Activated naive CD4-positive, alpha-beta T cell (primary cell): ENCODE measurements at regions not wholly inside any gene's neighbourhood (a gene's known extent, or its start where the extent isn't known, plus 50 kb on each side); places are given as distances from the start of the nearest gene placed in this dataset.
"Not testable (repeated sequence)": the region's sequence is repeated elsewhere in the genome, so short reads cannot be mapped to it uniquely, and the experiment has no call there.

ENCODE experiments used
- DNase-seq, 4 experiments: peaks; one replicate each; lab custom pipeline; 2025; lab: John Stamatoyannopoulos, UW

DNA sequence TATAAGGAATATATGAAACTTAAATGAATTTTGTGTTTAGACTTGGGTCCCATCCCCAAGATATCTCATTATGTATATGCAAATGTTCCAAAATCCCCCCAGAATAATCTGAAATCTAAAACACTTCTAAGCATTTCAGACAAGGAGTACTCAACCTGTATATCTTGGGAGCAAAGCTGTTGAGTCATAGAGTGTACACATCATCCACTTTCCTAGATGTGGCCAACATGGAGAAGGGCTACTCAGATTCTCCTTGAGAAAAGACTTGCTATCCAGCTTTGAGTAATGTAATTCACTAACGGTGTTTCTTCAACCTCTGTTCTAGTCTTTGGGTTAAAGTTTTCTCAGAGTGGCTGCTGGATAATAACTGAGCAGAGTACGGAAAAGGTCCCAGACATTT lies 215.5 kb upstream of the POU1F1 start:
- DNase-seq, result no peak

DNA sequence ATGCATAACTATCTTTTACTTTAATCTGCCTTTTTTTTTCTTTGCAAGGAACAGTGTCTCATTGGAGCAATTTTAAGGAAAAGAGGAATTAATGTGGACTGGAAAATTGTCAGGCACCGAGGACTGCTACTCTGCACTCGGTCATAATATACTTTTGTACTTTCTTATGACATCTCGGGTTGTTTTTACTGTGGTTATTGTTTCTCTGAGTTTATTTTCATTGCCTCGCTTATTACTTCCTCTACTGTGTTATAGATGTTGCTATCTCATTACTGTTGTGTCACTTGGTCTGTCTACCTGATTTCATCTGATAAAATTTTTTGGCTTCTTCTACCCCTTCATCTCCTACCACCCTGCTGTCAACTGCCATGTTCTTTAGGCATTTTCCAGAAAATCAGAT lies 213.5 kb upstream of the POU1F1 start:
- DNase-seq, result no peak

DNA sequence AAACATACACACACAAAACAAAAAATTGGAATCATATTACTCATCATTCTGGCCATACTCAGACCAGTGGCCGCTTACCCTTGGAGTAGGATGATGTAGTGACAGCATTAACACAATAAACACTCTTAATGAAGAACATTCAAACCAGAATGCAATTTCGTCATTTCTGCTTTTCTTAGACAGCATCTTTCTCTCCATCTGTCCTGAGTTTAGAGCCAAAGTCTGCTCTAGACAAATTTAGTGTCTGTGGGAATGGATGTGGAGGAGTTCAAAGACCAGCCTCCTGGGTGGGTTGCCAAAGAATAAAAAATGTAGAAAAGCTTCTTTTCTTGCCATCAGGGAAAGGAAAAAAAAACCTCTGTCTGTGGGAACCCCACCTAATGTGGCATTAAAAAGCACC lies 212.4 kb upstream of the POU1F1 start:
- DNase-seq, result no peak

DNA sequence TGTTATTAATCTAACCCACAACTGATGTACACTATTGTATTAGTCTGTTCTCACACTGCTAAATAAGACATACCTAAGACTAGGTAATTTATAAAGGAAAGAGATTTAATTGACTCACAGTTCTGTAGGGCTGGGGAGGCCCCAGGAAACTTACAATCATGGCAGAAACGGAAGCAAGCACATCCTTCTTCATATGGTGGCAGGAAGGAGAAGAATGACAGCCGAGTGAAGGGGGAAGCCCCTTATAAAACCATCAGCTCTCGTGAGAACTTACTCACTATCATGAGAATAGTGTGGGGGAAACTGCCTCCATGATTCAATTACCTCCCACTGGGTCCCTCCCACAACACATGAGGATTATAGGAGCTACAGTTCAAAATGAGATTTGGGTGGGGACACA lies 210.3 kb upstream of the POU1F1 start:
- DNase-seq, result not testable (repeated sequence)

GRCh38 chr3:87486115-87486514 lies 209.7 kb upstream of the POU1F1 start:
- no peak for DNase-seq

- DNase-seq, result no peak
These were observed 202.3 kb upstream of the POU1F1 start for GRCh38 chr3:87478716-87479115.

- DNase-seq, result no peak
These were observed 197.6 kb upstream of the POU1F1 start for GRCh38 chr3:87473944-87474343.

DNA sequence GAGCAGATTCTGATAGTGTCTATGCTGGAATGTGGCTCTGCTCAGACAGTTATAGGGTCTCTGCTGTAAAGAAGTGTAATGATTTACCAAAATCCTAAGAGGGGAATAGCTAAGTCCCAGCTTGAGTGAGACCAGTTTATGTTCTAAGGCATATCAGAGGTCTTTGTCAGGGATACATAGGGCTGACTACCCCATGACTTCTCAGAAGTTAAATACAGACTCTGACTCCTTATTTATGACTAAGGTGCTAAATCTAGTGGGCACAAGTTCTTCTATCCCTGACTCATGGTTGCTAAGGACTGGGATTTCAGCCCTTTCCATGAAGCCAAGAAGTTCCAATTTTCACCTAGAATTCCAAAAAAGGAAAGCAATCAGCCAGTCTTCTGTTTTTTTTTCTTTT lies 192.6 kb upstream of the POU1F1 start:
- no peak for DNase-seq

DNA sequence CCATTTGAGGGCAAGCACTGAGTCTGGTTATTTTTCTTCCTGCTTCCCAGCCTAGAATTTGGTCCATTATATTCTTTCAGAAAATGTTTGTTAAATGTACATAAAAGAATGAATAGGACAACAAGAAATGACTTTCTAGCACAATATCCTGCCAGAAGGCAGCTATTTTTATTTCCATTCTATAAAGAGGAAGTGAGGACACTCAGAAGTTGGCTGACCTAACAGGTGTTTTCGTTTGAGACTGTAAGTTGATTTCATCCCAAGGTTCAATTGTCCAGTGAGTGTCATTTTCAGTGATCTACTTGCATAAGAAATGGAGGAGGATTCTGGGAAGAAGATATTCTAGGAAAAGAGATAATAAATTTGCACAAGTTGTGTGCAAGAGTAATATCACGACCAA lies 191.9 kb upstream of the POU1F1 start:
- DNase-seq, result no peak

DNA sequence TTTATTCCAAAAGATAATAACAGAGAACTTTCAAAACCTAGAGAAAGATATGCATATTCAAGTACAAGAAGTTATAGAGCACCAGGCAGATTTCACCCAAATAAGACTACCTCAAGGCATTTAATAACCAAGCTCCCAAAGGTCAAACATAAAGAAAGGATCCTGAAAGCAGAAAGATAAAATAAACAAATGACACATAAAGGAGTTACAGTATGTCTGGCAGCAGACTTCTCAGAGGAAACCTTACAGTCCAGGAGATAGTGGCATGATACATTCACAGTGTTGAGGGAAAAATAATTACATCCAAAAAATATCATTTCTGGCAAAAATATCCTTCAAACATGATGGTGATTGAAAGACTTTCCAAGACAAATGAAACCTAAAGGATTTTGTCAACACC lies 185.8 kb upstream of the POU1F1 start:
- no peak for DNase-seq

- DNase-seq, result no peak
These were observed 185.1 kb upstream of the POU1F1 start for GRCh38 chr3:87461443-87461842.

DNA sequence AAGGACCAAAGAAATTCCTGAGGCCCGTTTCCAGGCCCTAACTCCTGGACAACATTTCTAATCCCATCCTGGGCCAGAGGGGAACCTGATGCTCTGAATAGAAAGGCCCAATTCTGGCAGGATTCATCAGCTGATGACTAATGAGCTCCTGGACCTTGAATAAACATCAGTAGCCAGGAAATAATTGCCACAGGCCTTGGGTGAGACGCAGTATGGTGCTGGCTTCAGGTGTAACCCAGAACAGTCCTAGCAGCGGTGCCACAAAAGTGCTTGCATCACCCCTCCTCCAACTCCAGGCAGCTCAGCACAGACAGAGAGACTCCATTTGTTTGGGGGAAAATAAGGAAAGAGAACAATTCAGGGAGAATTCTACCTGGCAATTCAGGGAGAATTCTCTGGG lies 184.7 kb upstream of the POU1F1 start:
- DNase-seq, result no peak

DNA sequence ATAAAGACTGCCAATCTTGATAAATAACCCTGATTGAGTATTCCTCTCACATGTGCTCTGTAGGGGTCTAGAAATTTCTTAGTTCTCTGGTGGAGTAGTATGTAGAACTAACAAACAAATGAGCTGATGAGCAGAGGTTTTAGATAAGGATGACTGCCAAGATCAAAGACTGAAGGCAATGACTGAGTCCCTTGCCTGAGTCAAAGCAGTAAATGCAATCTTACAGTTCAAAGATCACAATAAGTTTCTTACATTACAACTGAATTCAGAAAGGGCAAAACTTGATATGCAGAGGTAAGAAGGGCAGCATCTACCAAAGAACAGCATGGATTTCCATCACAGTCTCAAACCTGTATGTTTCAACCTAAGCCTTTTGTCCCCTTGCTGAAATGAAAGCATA lies 172.2 kb upstream of the POU1F1 start:
- DNase-seq, result no peak

- DNase-seq, result no peak
These were observed 170.5 kb upstream of the POU1F1 start for GRCh38 chr3:87446849-87447387.

DNA sequence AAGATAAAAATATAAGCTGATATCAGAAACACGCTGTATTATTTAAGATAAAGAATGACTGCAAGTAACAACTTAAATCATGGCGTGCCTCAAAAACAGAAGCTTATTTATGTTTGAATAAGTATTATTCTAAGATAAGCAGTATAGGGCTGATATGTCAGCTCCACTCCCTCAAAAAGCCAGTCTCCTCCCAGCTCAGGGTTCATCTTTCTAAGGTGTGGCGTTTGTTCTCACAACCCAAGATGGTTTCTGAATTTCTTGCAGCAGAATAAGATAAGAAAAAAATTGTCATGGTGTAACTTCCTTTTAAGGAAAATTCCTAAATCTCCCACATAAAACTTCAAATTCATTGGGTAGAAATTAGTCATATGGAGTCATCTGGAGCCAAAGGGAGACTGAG lies 166.1 kb upstream of the POU1F1 start:
- DNase-seq, result no peak

GRCh38 chr3:87437765-87438164 lies 161.4 kb upstream of the POU1F1 start:
- DNase-seq, result no peak

DNA sequence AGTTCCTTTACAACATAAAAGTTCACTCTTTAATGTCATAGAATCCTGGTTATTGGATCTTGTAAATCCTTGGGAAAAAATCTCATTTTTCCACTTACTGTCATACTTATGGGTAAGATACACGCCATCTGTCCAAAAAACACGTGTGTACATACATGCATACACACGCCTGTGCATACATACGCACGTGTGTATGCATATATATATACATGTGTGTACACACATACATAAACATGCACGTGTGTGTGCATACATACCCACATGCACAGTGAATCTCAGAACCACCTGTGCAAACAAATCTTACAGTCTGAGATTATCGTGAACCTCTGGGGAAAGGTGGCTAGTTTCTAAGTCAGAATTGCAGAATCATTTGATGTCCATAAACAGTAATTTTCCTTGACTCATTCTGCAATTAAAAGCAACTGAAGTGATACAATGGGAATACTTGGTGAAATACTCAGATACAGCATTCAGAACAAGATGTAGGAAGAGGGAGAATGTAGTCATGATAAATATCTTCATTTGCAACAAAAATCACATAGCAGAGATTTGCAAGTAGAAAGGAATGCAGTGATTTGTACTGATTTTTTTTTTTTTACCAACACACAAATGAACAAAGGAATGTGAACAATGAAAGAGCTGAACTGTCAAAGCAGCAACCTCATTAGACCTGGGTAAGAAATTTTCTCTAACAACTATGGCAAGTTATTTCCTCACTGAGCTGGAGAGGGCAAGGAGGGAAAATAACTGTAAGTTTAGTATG lies 160.6 kb upstream of the POU1F1 start:
- no peak for DNase-seq

DNA sequence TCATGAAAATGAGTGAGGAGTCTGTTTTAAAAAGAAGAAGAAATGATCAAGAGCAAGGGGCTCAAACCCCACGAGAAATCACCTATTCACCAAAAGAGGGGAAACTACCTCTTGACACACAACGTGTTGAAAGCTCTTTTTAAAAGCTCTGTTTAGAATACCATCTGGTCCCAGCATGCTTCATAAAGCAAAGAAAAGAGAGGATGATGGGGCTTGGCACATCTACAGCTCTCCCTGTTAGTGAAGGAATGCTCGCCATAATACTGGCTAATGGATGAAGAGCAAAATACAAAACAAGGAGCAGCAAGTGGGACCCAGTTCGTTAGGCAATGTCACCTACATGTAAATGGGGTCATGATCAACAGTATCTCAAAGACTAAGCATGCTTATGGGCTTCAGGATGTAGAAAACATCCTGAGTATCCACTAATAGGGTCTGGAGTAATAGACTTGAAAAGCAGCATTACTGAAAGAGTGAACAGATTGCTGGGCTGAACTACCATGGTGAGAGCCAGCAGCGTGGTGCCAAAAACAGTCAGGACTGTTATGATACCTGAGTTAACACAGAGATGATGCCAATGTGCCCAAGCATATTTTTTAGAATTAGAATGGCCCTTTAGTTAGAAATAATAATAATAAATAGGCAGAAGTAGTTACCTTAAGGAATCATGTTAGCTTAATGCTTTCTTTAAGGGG lies 159.7 kb upstream of the POU1F1 start:
- no peak for DNase-seq

- DNase-seq, result not testable (repeated sequence)
These were observed 157.1 kb upstream of the POU1F1 start for GRCh38 chr3:87433445-87433844.

DNA sequence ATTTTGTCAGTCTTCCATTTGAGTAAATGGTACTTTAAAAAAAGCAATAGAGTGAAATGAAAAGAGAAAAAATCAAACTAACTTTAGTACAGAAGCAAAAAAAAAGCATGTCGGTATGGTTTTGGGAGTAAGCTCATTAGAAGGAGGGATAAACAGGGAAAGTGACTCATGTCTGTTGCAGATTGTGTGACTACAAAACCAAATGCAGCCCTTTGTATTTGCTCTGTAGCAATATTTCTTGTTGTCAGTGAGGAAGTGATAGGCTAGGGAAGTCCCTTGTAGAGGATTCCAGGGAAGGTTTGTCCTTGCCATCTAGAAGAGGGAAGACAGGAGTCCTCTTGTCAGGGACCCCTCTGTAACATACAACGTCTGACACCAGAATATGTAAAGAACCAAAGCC lies 150.5 kb upstream of the POU1F1 start:
- DNase-seq, result no peak

DNA sequence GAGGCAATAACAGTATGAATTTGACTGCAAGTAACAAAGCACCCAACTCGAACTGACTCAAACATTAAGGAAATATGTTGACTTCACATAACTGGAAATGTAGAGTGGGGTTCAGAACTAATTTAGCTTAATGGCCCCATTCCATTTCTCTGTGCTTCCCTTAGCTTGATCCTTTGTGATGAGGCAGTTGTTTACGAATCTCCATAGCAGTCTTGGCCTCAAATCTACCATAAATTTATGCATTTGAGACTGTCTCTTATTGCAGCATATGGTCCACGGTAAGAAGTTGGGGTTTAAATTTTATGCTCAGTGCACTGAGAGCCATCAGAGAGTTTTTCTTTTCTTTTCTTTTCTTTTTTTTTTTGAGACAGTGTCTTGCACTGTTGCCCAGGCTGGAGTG lies 148.7 kb upstream of the POU1F1 start:
- DNase-seq, result no peak

- DNase-seq, result no peak
These were observed 147.0 kb upstream of the POU1F1 start for GRCh38 chr3:87423336-87423735.

DNA sequence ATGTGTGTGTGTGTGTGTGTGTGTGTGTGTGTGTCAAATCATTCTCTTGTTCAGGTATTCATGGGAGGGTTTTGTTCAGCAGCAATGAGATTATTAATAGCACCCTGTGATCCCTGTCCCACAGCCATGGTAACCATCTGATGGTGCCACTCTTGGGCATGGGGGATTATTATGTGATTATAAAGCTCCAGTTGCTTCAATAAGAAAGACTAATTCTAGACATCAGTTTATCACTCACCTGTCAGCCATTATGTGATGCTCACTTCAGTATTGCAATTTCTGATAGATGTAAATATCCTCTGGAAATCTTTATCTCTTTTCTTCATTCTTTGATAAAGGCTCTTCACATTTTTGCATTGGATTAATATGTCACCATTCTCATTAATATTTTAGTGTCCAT lies 145.9 kb upstream of the POU1F1 start:
- DNase-seq, result no peak

GRCh38 chr3:87420171-87420570 lies 143.8 kb upstream of the POU1F1 start:
- no peak for DNase-seq
